Thyroid gland (tissue), 4 donors: ENCODE measurements at regions not wholly inside any gene's neighbourhood (a gene's known extent, or its start where the extent isn't known, plus 50 kb on each side); places are given as distances from the start of the nearest gene placed in this dataset.

Experiments used
- POLR2A ChIP-seq, 2 donors: fragments of 450-650 bp; IDR thresholded peaks; one replicate each; pipeline ENCODE4 v1.6.1; 2017; ENCODE audit warnings: antibody characterized with exemption in 2 of 2, mild to moderate bottlenecking in 2 of 2, moderate library complexity in 1 of 2
- TF ChIP-seq, protein P1 (sequence below), 6 experiments: fragments of 200-600 bp in 3 of 6; fragments of 450-650 bp in 3 of 6; sonication (generic) in 3 of 6; IDR thresholded peaks; one replicate each; pipeline ENCODE4 v1.5.1; 2016 to 2019; ENCODE audit warnings: antibody characterized with exemption in 6 of 6, mild to moderate bottlenecking in 2 of 6, inconsistent platforms in 1 of 6, moderate library complexity in 1 of 6

DNA sequence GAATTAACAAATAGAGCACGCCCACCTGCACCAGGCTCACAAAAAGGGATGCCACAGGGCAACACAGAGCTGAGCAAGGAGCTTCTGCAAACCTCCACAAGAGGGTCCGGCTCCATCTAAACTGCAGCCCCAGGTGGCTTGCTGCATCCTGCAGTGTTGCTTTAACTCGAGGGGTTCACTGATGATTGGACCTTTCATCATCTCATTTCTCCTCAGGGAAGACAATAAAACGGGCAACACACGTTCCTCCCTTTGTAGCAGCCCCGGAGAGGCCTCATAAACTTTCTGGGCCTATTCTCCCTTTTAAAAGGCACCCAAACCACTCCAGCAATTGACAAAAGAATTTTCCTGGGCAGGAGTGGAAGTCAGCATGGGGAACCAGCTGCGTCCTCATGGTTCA is 161.5 kb upstream of the CDH4 start:
- TF ChIP-seq, protein P1, sequence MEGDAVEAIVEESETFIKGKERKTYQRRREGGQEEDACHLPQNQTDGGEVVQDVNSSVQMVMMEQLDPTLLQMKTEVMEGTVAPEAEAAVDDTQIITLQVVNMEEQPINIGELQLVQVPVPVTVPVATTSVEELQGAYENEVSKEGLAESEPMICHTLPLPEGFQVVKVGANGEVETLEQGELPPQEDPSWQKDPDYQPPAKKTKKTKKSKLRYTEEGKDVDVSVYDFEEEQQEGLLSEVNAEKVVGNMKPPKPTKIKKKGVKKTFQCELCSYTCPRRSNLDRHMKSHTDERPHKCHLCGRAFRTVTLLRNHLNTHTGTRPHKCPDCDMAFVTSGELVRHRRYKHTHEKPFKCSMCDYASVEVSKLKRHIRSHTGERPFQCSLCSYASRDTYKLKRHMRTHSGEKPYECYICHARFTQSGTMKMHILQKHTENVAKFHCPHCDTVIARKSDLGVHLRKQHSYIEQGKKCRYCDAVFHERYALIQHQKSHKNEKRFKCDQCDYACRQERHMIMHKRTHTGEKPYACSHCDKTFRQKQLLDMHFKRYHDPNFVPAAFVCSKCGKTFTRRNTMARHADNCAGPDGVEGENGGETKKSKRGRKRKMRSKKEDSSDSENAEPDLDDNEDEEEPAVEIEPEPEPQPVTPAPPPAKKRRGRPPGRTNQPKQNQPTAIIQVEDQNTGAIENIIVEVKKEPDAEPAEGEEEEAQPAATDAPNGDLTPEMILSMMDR (IDR thresholded peaks at IDR 0.05), result no peak
- no peak for TF ChIP-seq POLR2A (IDR thresholded peaks at IDR 0.05)
